Pancreas (tissue), 10 donors: ENCODE measurements at regions not wholly inside any gene's neighbourhood (a gene's known extent, or its start where the extent isn't known, plus 50 kb on each side); places are given as distances from the start of the nearest gene placed in this dataset.
"Not testable (repeated sequence)": the region's sequence is repeated elsewhere in the genome, so short reads cannot be mapped to it uniquely, and the experiment has no call there.

Source experiments
- ATAC-seq, 4 donors: fragments of 200-7000 bp; cut with Tn5 transposase; one replicate each; pipeline versions ENCODE4 v1.8.0 to v1.9.1; 2020; ENCODE audit warnings: mild to moderate bottlenecking in 4 of 4, moderate library complexity in 4 of 4
- DNase-seq, 6 donors: peaks; one replicate each; pipeline ENCODE4 v3.0.0-alpha.2; 2020
- FAIRE-seq: peaks from 2 replicates; lab custom pipeline; 2012; peaks lifted over from hg19 to GRCh38; lab: Jason Lieb, UNC
- H3K27ac ChIP-seq, 4 donors: fragments of 200-600 bp; sonication (generic); 1 replicate in 3 of 4; 2 replicates in 1 of 4; pipeline versions ENCODE4 v1.5.0 to v1.8.0; 2020
- H3K27me3 ChIP-seq, 4 donors: fragments of 200-600 bp; one replicate each; pipeline ENCODE4 v1.8.0; 2021
- H3K36me3 ChIP-seq, 3 donors: fragments of 200-600 bp; sonication (generic) in 1 of 3; one replicate each; pipeline versions ENCODE4 v1.5.0 to v1.8.0; 2020 to 2021
- H3K4me1 ChIP-seq, 3 donors: fragments of 200-600 bp; one replicate each; pipeline ENCODE4 v1.8.0; 2021
- H3K4me3 ChIP-seq, 4 donors: fragments of 200-600 bp; sonication (generic) in 2 of 4; one replicate each; pipeline versions ENCODE4 v1.5.0 to v1.8.0; 2020 to 2021
- H3K9me3 ChIP-seq, 4 donors: fragments of 200-600 bp; one replicate each; pipeline ENCODE4 v1.8.0; 2021
- CTCF ChIP-seq, 4 donors: fragments of 200-600 bp; sonication (generic) in 3 of 4; IDR thresholded peaks; one replicate each; pipeline versions ENCODE4 v1.5.0 to v1.8.0; 2021; ENCODE audit warnings: antibody characterized with exemption in 4 of 4
- WGBS, 2 donors: extraction: QIAGEN DNeasy Blood & Tissue Kit; methylation state at CpG; one replicate each; pipeline ENCODE4 v1.1.7; 2013; 5-methylcytosine and 5-hydroxymethylcytosine counted together
- intact Hi-C, 3 donors: fragments of 100-400 bp; cut with DNase I; formaldehyde crosslinking; loops; one replicate each; pipeline versions ENCODE4 v1.11.1 to v1.14.2; 2022
- donor health status: healthy with polysubstance abuse.
- donor health status: DM: no; HTN: no; CAD: no; lungs with moderate emphysema.
- donor health status: DM: no; HTN: no; CAD: no.
- donor health status: control.
- donor health status: control.
- donor health status: Bipolar disorder and iron deficiency.
- donor health status: DM: yes; HTN: yes; CAD: no.
- donor health status: DM: no; HTN: no; CAD: no.
- donor health status: DM: no; HTN: no; CAD: no.
- donor health status: DM: yes; HTN: yes; CAD: no.

- DNase-seq (no peak), ATAC-seq (no peak), FAIRE-seq (no peak)
- H3K4me3 ChIP-seq, result no peak overlapping the region
- no peak overlapping the region for H3K27ac ChIP-seq
- no peaks in the 10 kb centered on the region for H3K27me3 ChIP-seq
- H3K4me1 ChIP-seq, result no peaks in the 10 kb centered on the region
- H3K36me3 ChIP-seq, result no peaks in the 10 kb centered on the region
- TF ChIP-seq CTCF (IDR thresholded peaks at IDR 0.05), result no peak
- WGBS, 2 donors, result 62 to 76% methylated on average over 3 of the region's 3 CpGs
- H3K9me3 ChIP-seq, result no peaks in the 10 kb centered on the region
- intact Hi-C loops, result no loop called here
Measured at GRCh38 chr4:159416996-159417395, 314.1 kb downstream of the RAPGEF2 start.

- H3K36me3 ChIP-seq, result no peaks in the 10 kb centered on the region
- H3K4me3 ChIP-seq, result no peak overlapping the region
- intact Hi-C loops, result no loop called here
- H3K4me1 ChIP-seq, result no peaks in the 10 kb centered on the region
- FAIRE-seq (no peak), DNase-seq (no peak), ATAC-seq (no peak)
- no peaks in the 10 kb centered on the region for H3K27me3 ChIP-seq
- 87 to 90% methylated on average over 25 of the region's 25 CpGs for WGBS, 2 donors
- no peak overlapping the region for H3K27ac ChIP-seq
- no peak for TF ChIP-seq CTCF (IDR thresholded peaks at IDR 0.05)
- no peaks in the 10 kb centered on the region for H3K9me3 ChIP-seq
Measured at GRCh38 chr4:159420162-159421057, 317.5 kb downstream of the RAPGEF2 start.

- FAIRE-seq, H3K27me3 ChIP-seq, H3K4me3 ChIP-seq, intact Hi-C loops, H3K36me3 ChIP-seq, DNase-seq, ATAC-seq, H3K9me3 ChIP-seq, H3K4me1 ChIP-seq, H3K27ac ChIP-seq: not testable (repeated sequence)
- WGBS, 2 donors, result 93 to 96% methylated on average over 5 of the region's 5 CpGs
Measured at GRCh38 chr4:159421058-159421419, 318.2 kb downstream of the RAPGEF2 start.

- whole genome bisulfite sequencing, 2 donors, result 70 to 80% methylated on average over 8 of the region's 8 CpGs
- Histone ChIP-seq H3K27me3 (no peaks in the 10 kb centered on the region), H3K4me3 (no peak overlapping the region), H3K4me1 (no peaks in the 10 kb centered on the region), H3K36me3 (no peaks in the 10 kb centered on the region), H3K27ac (no peak overlapping the region), H3K9me3 (no peaks in the 10 kb centered on the region)
- DNase-seq (no peak), ATAC-seq (no peak), FAIRE-seq (no peak)
- no peak for TF ChIP-seq CTCF (IDR thresholded peaks at IDR 0.05)
- intact Hi-C loops, result no loop called here
Measured at GRCh38 chr4:159422019-159422418, 319.1 kb downstream of the RAPGEF2 start.

- DNase-seq (no peak), FAIRE-seq (no peak), ATAC-seq (no peak)
- TF ChIP-seq CTCF (IDR thresholded peaks at IDR 0.05), result no peak
- Histone ChIP-seq H3K4me3 (no peak overlapping the region), H3K36me3 (no peaks in the 10 kb centered on the region), H3K27me3 (no peaks in the 10 kb centered on the region), H3K9me3 (no peaks in the 10 kb centered on the region), H3K4me1 (no peaks in the 10 kb centered on the region), H3K27ac (no peak overlapping the region)
- intact Hi-C loops, result no loop called here
- 91 to 95% methylated on average over 1 of the region's 1 CpG for WGBS, 2 donors
Measured at GRCh38 chr4:159422626-159423025, 319.7 kb downstream of the RAPGEF2 start.
